Central memory CD8-positive, alpha-beta T cell (primary cell): ENCODE measurements at regions not wholly inside any gene's neighbourhood (a gene's known extent, or its start where the extent isn't known, plus 50 kb on each side); places are given as distances from the start of the nearest gene placed in this dataset.

Experiments used
- ATAC-seq: fragments of 150-1000 bp; cut with Tn5 transposase; replicated peaks from 2 replicates; pipeline ENCODE4 v1.10.0; 2022; ENCODE audit warnings: mild to moderate bottlenecking, moderate FRiP score, moderate number of reproducible peaks; ENCODE audit not compliant: poor library complexity, severe bottlenecking; ENCODE audit errors: extremely low read depth
- DNase-seq, 2 donors: peaks; one replicate each; pipeline ENCODE4 v3.0.0; 2021; ENCODE audit warnings: low spot score in 2 of 2
- H3K27ac Mint-ChIP-seq: one replicate; pipeline ENCODE4 v1.8.0; 2022; ENCODE audit warnings: low read depth, mild to moderate bottlenecking, moderate library complexity, mixed read lengths
- H3K27me3 Mint-ChIP-seq: one replicate; pipeline ENCODE4 v1.8.0; 2022; ENCODE audit warnings: mixed read lengths
- H3K36me3 Mint-ChIP-seq: one replicate; pipeline ENCODE4 v1.8.0; 2022; ENCODE audit warnings: mild to moderate bottlenecking, moderate library complexity, mixed read lengths; ENCODE audit not compliant: insufficient read depth
- H3K4me1 Mint-ChIP-seq: one replicate; pipeline ENCODE4 v1.8.0; 2022; ENCODE audit warnings: mixed read lengths
- H3K4me3 Mint-ChIP-seq: one replicate; pipeline ENCODE4 v1.8.0; 2022; ENCODE audit warnings: mild to moderate bottlenecking, moderate library complexity, mixed read lengths
- H3K9me3 Mint-ChIP-seq: one replicate; pipeline ENCODE4 v1.8.0; 2022; ENCODE audit warnings: mixed read lengths

- Mint-ChIP-seq H3K27ac (no peak overlapping the region), H3K4me3 (no peak overlapping the region), H3K4me1 (no peaks in the 10 kb centered on the region), H3K27me3 (peaks cover 54% of the 10 kb centered on the region), H3K9me3 (no peaks in the 10 kb centered on the region), H3K36me3 (no peaks in the 10 kb centered on the region)
- ATAC-seq, result no peak
- no peak for DNase-seq
Observed at GRCh38 chr14:96727491-96727890, 69.7 kb upstream of the VRK1 start.

- no peak for ATAC-seq
- H3K4me1 Mint-ChIP-seq, result no peaks in the 10 kb centered on the region
- no peak overlapping the region for H3K4me3 Mint-ChIP-seq
- no peak for DNase-seq
- H3K27me3 Mint-ChIP-seq, result peaks cover 61% of the 10 kb centered on the region
- no peaks in the 10 kb centered on the region for H3K36me3 Mint-ChIP-seq
- no peaks in the 10 kb centered on the region for H3K9me3 Mint-ChIP-seq
- H3K27ac Mint-ChIP-seq, result no peak overlapping the region
Observed at GRCh38 chr14:96727980-96728717, 69.0 kb upstream of the VRK1 start.

- Mint-ChIP-seq H3K4me3 (no peak overlapping the region), H3K27ac (no peak overlapping the region), H3K27me3 (peaks cover 68% of the 10 kb centered on the region), H3K4me1 (no peaks in the 10 kb centered on the region), H3K9me3 (no peaks in the 10 kb centered on the region), H3K36me3 (no peaks in the 10 kb centered on the region)
- no peak for ATAC-seq
- DNase-seq, result no peak
Observed at GRCh38 chr14:96729889-96730288, 67.3 kb upstream of the VRK1 start.

GRCh38 chr14:96730386-96730785 is 66.8 kb upstream of the VRK1 start:
- no peaks in the 10 kb centered on the region for H3K9me3 Mint-ChIP-seq
- ATAC-seq, result no peak
- no peaks in the 10 kb centered on the region for H3K4me1 Mint-ChIP-seq
- no peaks in the 10 kb centered on the region for H3K36me3 Mint-ChIP-seq
- H3K27ac Mint-ChIP-seq, result no peak overlapping the region
- DNase-seq, result no peak
- peaks cover 68% of the 10 kb centered on the region for H3K27me3 Mint-ChIP-seq
- H3K4me3 Mint-ChIP-seq, result no peak overlapping the region

- Mint-ChIP-seq H3K4me1 (no peaks in the 10 kb centered on the region), H3K27me3 (peaks cover 94% of the 10 kb centered on the region), H3K27ac (no peak overlapping the region), H3K9me3 (no peaks in the 10 kb centered on the region), H3K4me3 (no peak overlapping the region), H3K36me3 (no peaks in the 10 kb centered on the region)
- DNase-seq (no peak), ATAC-seq (no peak)
Observed at GRCh38 chr14:96734076-96734622, 63.0 kb upstream of the VRK1 start.

GRCh38 chr14:96735526-96735925 is 61.7 kb upstream of the VRK1 start:
- H3K9me3 Mint-ChIP-seq, result no peaks in the 10 kb centered on the region
- H3K4me3 Mint-ChIP-seq, result no peak overlapping the region
- H3K27me3 Mint-ChIP-seq, result peaks cover 99% of the 10 kb centered on the region
- no peak overlapping the region for H3K27ac Mint-ChIP-seq
- DNase-seq (no peak), ATAC-seq (no peak)
- H3K36me3 Mint-ChIP-seq, result no peaks in the 10 kb centered on the region
- H3K4me1 Mint-ChIP-seq, result no peaks in the 10 kb centered on the region

- H3K27ac Mint-ChIP-seq, result no peak overlapping the region
- H3K9me3 Mint-ChIP-seq, result no peaks in the 10 kb centered on the region
- peaks cover 4% of the 10 kb centered on the region for H3K4me1 Mint-ChIP-seq
- no peaks in the 10 kb centered on the region for H3K36me3 Mint-ChIP-seq
- no peak for DNase-seq
- H3K4me3 Mint-ChIP-seq, result no peak overlapping the region
- H3K27me3 Mint-ChIP-seq, result peaks cover 99% of the 10 kb centered on the region
- ATAC-seq, result no peak
Observed at GRCh38 chr14:96736439-96736838, 60.7 kb upstream of the VRK1 start.

- H3K4me3 Mint-ChIP-seq, result no peak overlapping the region
- H3K36me3 Mint-ChIP-seq, result peaks cover 3% of the 10 kb centered on the region
- ATAC-seq (no peak), DNase-seq (no peak)
- no peak overlapping the region for H3K27ac Mint-ChIP-seq
- peaks cover 99% of the 10 kb centered on the region for H3K27me3 Mint-ChIP-seq
- no peaks in the 10 kb centered on the region for H3K9me3 Mint-ChIP-seq
- H3K4me1 Mint-ChIP-seq, result peaks cover 11% of the 10 kb centered on the region
Observed at GRCh38 chr14:96737881-96738280, 59.3 kb upstream of the VRK1 start.

GRCh38 chr14:96739200-96739910 is 57.8 kb upstream of the VRK1 start:
- no peak for ATAC-seq
- no peak overlapping the region for H3K27ac Mint-ChIP-seq
- H3K4me3 Mint-ChIP-seq, result no peak overlapping the region

GRCh38 chr14:96741151-96741977 is 55.8 kb upstream of the VRK1 start:
- peak; percentile 61 to 77 for DNase-seq
- Mint-ChIP-seq H3K27me3 (peaks cover 97% of the 10 kb centered on the region), H3K9me3 (no peaks in the 10 kb centered on the region), H3K4me3 (peak overlapping the region; percentile 73), H3K4me1 (peaks cover 11% of the 10 kb centered on the region), H3K36me3 (peaks cover 3% of the 10 kb centered on the region), H3K27ac (no peak overlapping the region)
- ATAC-seq, result peak; percentile 80

More at GRCh38 chr14:96739200-96739910, 57.8 kb upstream of the VRK1 start:
- Mint-ChIP-seq H3K4me1 (peaks cover 11% of the 10 kb centered on the region), H3K9me3 (no peaks in the 10 kb centered on the region), H3K36me3 (peaks cover 3% of the 10 kb centered on the region), H3K27me3 (peaks cover 97% of the 10 kb centered on the region)
- DNase-seq, result no peak

- Mint-ChIP-seq H3K27me3 (peaks cover 93% of the 10 kb centered on the region), H3K36me3 (peaks cover 3% of the 10 kb centered on the region), H3K27ac (no peak overlapping the region), H3K9me3 (no peaks in the 10 kb centered on the region), H3K4me1 (peaks cover 11% of the 10 kb centered on the region), H3K4me3 (no peak overlapping the region)
- DNase-seq (no peak), ATAC-seq (no peak)
Observed at GRCh38 chr14:96744262-96744661, 52.9 kb upstream of the VRK1 start.

GRCh38 chr14:96745500-96746051 is 51.6 kb upstream of the VRK1 start:
- H3K4me3 Mint-ChIP-seq, result no peak overlapping the region
- no peaks in the 10 kb centered on the region for H3K9me3 Mint-ChIP-seq
- no peak for DNase-seq
- ATAC-seq, result no peak
- H3K36me3 Mint-ChIP-seq, result peaks cover 3% of the 10 kb centered on the region
- H3K4me1 Mint-ChIP-seq, result peaks cover 11% of the 10 kb centered on the region
- H3K27ac Mint-ChIP-seq, result no peak overlapping the region
- peaks cover 80% of the 10 kb centered on the region for H3K27me3 Mint-ChIP-seq
